Keratinocyte (primary cell): ENCODE measurements at regions not wholly inside any gene's neighbourhood (a gene's known extent, or its start where the extent isn't known, plus 50 kb on each side); places are given as distances from the start of the nearest gene placed in this dataset.

Source experiments
- DNase-seq: peaks from one replicate; pipeline ENCODE4 v3.0.0-alpha.2; 2011; ENCODE audit warnings: low read depth, missing footprints, low spot score
- FAIRE-seq: peaks from 2 replicates; lab custom pipeline; 2011; peaks lifted over from hg19 to GRCh38; lab: Jason Lieb, UNC
- H2AFZ ChIP-seq: 2 replicates; pipeline ENCODE4 v1.6.0; 2012; ENCODE audit warnings: low read length, control low read depth, inconsistent platforms; ENCODE audit not compliant: control insufficient read depth
- H3K27ac ChIP-seq: 2 replicates; pipeline ENCODE4 v1.5.1; 2011; ENCODE audit warnings: low read length; ENCODE audit not compliant: control insufficient read depth, insufficient read depth
- H3K27me3 ChIP-seq: 3 replicates; pipeline ENCODE4 v1.6.0; 2011; ENCODE audit warnings: low read length; ENCODE audit not compliant: control insufficient read depth, insufficient read depth; ENCODE audit errors: extremely low read depth
- H3K36me3 ChIP-seq, 2 experiments: 2 replicates in 1 of 2; 3 replicates in 1 of 2; pipeline ENCODE4 v1.5.1; 2011; ENCODE audit warnings: low read length in 2 of 2, mild to moderate bottlenecking in 1 of 2; ENCODE audit not compliant: control insufficient read depth in 2 of 2, insufficient read depth in 2 of 2; ENCODE audit errors: extremely low read depth in 1 of 2
- H3K4me1 ChIP-seq: 3 replicates; pipeline ENCODE4 v1.5.1; 2011; ENCODE audit warnings: low read length; ENCODE audit not compliant: control insufficient read depth, insufficient read depth; ENCODE audit errors: extremely low read depth
- H3K4me2 ChIP-seq: 3 replicates; pipeline ENCODE4 v1.6.0; 2011; ENCODE audit warnings: low read depth, low read length; ENCODE audit not compliant: control insufficient read depth, insufficient read depth; ENCODE audit errors: extremely low read depth
- H3K4me3 ChIP-seq, 3 experiments: fragments of 200-600 bp in 1 of 3; sonication (generic) in 1 of 3; 2 replicates in 2 of 3; 3 replicates in 1 of 3; pipeline ENCODE4 v1.5.1; 2011 to 2016; ENCODE audit warnings: low read length in 3 of 3, mild to moderate bottlenecking in 3 of 3, control low read depth in 2 of 3, inconsistent platforms in 1 of 3, low read depth in 1 of 3, mixed read lengths in 1 of 3, mixed run types in 1 of 3, moderate library complexity in 1 of 3; ENCODE audit not compliant: control insufficient read depth in 2 of 3, insufficient read depth in 2 of 3; ENCODE audit errors: extremely low read depth in 1 of 3
- H3K79me2 ChIP-seq: 2 replicates; pipeline ENCODE4 v1.6.0; 2012; ENCODE audit warnings: low read length; ENCODE audit not compliant: control insufficient read depth, insufficient read depth
- H3K9ac ChIP-seq: 3 replicates; pipeline ENCODE4 v1.6.0; 2011; ENCODE audit warnings: low read length; ENCODE audit not compliant: control insufficient read depth, insufficient read depth; ENCODE audit errors: extremely low read depth
- H3K9me1 ChIP-seq: 3 replicates; pipeline ENCODE4 v1.6.0; 2011; ENCODE audit warnings: low read length; ENCODE audit not compliant: control insufficient read depth, insufficient read depth; ENCODE audit errors: extremely low read depth
- H3K9me3 ChIP-seq: 2 replicates; pipeline ENCODE4 v1.5.1; 2012; ENCODE audit warnings: low read depth, low read length; ENCODE audit not compliant: control insufficient read depth
- H4K20me1 ChIP-seq: 3 replicates; pipeline ENCODE4 v1.6.0; 2011; ENCODE audit warnings: low read length; ENCODE audit not compliant: control insufficient read depth, insufficient read depth; ENCODE audit errors: extremely low read depth
- CTCF ChIP-seq, 3 experiments: IDR thresholded peaks in 1 of 3; conservative IDR thresholded peaks in 1 of 3; optimal IDR thresholded peaks in 1 of 3; 2 replicates in 2 of 3; 3 replicates in 1 of 3; pipeline versions ENCODE3 to v1.5.1; 2011; ENCODE audit warnings: low read length in 3 of 3, mild to moderate bottlenecking in 3 of 3, moderate library complexity in 2 of 3, control low read depth in 1 of 3, inconsistent platforms in 1 of 3; ENCODE audit not compliant: insufficient read depth in 2 of 3; ENCODE audit errors: extremely low read depth in 1 of 3
- EZH2 ChIP-seq: IDR thresholded peaks from one replicate; pipeline ENCODE4 v1.6.1; 2012; ENCODE audit warnings: inconsistent platforms, mild to moderate bottlenecking, low read length, moderate library complexity
- dilution Hi-C: fragments of 300-500 bp; cut with MboI; formaldehyde crosslinking; loops from one replicate; pipeline ENCODE4 v1.7.0; 2020; ENCODE audit warnings: low sequenced_read_pairs; ENCODE audit not compliant: extremely low pct_ligation_motif_present

DNA sequence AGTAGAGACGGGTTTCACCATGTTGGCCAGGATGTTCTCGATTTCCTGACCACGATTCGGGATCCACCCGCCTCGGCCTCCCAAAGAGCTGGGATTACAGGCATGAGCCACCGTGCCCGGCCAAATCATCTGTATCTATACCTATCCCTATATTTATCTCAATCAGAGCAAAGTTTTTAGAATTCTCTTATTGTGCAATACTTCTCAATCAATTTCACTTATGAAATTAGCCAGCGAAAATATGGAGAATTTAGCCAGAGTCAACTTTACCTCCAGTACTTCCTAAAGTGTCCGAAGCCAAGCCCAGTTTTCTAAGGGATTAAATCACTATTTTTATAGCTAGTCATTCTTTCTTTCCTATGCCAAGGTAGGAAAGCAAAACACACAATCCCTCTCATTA, 319.1 kb upstream of the PFKP start:
- DNase-seq (no peak), FAIRE-seq (no peak)
- Histone ChIP-seq H3K79me2 (no peaks in the 10 kb centered on the region), H3K27me3 (no peaks in the 10 kb centered on the region), H3K9ac (no peak overlapping the region), H3K4me1 (no peaks in the 10 kb centered on the region), H3K9me1 (no peaks in the 10 kb centered on the region), H2AFZ (no peak overlapping the region), H3K4me3 (no peak overlapping the region), H3K4me2 (no peak overlapping the region), H3K9me3 (no peaks in the 10 kb centered on the region), H3K36me3 (no peaks in the 10 kb centered on the region), H3K27ac (no peak overlapping the region), H4K20me1 (no peaks in the 10 kb centered on the region)
- TF ChIP-seq CTCF (optimal IDR thresholded peaks at IDR 0.05 in 1 of 3, IDR thresholded peaks at IDR 0.05 in 1 of 3, conservative IDR thresholded peaks at IDR 0.05 in 1 of 3; ENCODE audit: extremely low read depth in 1 of 3, insufficient read depth in 2 of 3, low read length in 3 of 3) (no peak), EZH2 (no peak)
- dilution Hi-C loops, result no loop called here

GRCh38 chr10:2746638-2747037, 320.7 kb upstream of the PFKP start:
- Histone ChIP-seq H3K4me2 (no peak overlapping the region), H4K20me1 (no peaks in the 10 kb centered on the region), H3K27ac (no peak overlapping the region), H2AFZ (no peak overlapping the region), H3K4me3 (no peak overlapping the region), H3K9ac (no peak overlapping the region), H3K79me2 (no peaks in the 10 kb centered on the region), H3K4me1 (no peaks in the 10 kb centered on the region), H3K27me3 (no peaks in the 10 kb centered on the region), H3K9me3 (no peaks in the 10 kb centered on the region), H3K36me3 (no peaks in the 10 kb centered on the region), H3K9me1 (no peaks in the 10 kb centered on the region)
- dilution Hi-C loops, result no loop called here
- no peak for DNase-seq
- FAIRE-seq, result no peak
- no peak for TF ChIP-seq EZH2
- TF ChIP-seq CTCF (optimal IDR thresholded peaks at IDR 0.05 in 1 of 3, IDR thresholded peaks at IDR 0.05 in 1 of 3, conservative IDR thresholded peaks at IDR 0.05 in 1 of 3; ENCODE audit: extremely low read depth in 1 of 3, insufficient read depth in 2 of 3, low read length in 3 of 3), result no peak
